ENCODE measurements at regions not wholly inside any gene's neighbourhood (a gene's known extent, or its start where the extent isn't known, plus 50 kb on each side); places are given as distances from the start of the nearest gene placed in this dataset.

- intact Hi-C loops (cut with micrococcal nuclease; ENCODE audit: unreplicated experiment): no loop called here
- Mint-ChIP-seq H3K4me3 (ENCODE audit: low read depth, unreplicated experiment) (no peak overlapping the region), H3K27ac (ENCODE audit: unreplicated experiment) (no peak overlapping the region), H3K4me1 (ENCODE audit: low read depth, unreplicated experiment) (peaks cover 20% of the 10 kb centered on the region), H3K27me3 (ENCODE audit: unreplicated experiment) (no peaks in the 10 kb centered on the region), H3K36me3 (ENCODE audit: insufficient read depth, unreplicated experiment) (peaks cover 8% of the 10 kb centered on the region), H3K9me3 (ENCODE audit: low read depth, unreplicated experiment) (no peaks in the 10 kb centered on the region)
- DNase-seq: no peak
- no peak for TF ChIP-seq CTCF (IDR thresholded peaks at IDR 0.05; ENCODE audit: unreplicated experiment)
- CTCF ChIA-PET: no interaction called here
- BruUV-seq (replicated peaks): no TSS peak
Observed at GRCh38 chr6:130520801-130521200, 155.0 kb downstream of the TMEM200A start.

GRCh38 chr6:130524552-130524951 is 158.7 kb downstream of the TMEM200A start:
- no peak for DNase-seq
- H3K4me3 Mint-ChIP-seq (ENCODE audit: low read depth, unreplicated experiment): no peak overlapping the region
- no peaks in the 10 kb centered on the region for H3K27me3 Mint-ChIP-seq (ENCODE audit: unreplicated experiment)
- no peaks in the 10 kb centered on the region for H3K9me3 Mint-ChIP-seq (ENCODE audit: low read depth, unreplicated experiment)
- no peaks in the 10 kb centered on the region for H3K4me1 Mint-ChIP-seq (ENCODE audit: low read depth, unreplicated experiment)
- H3K27ac Mint-ChIP-seq (ENCODE audit: unreplicated experiment): no peak overlapping the region
- no TSS peak for BruUV-seq (replicated peaks)
- no peaks in the 10 kb centered on the region for H3K36me3 Mint-ChIP-seq (ENCODE audit: insufficient read depth, unreplicated experiment)
- intact Hi-C loops (cut with micrococcal nuclease; ENCODE audit: unreplicated experiment): no loop called here
- CTCF ChIA-PET: no interaction called here
- no peak for TF ChIP-seq CTCF (IDR thresholded peaks at IDR 0.05; ENCODE audit: unreplicated experiment)

GRCh38 chr6:130525408-130525807 is 159.6 kb downstream of the TMEM200A start:
- H3K9me3 Mint-ChIP-seq (ENCODE audit: low read depth, unreplicated experiment): no peaks in the 10 kb centered on the region
- DNase-seq: no peak
- no peak overlapping the region for H3K27ac Mint-ChIP-seq (ENCODE audit: unreplicated experiment)
- CTCF ChIA-PET: no interaction called here
- H3K4me3 Mint-ChIP-seq (ENCODE audit: low read depth, unreplicated experiment): no peak overlapping the region
- no peaks in the 10 kb centered on the region for H3K4me1 Mint-ChIP-seq (ENCODE audit: low read depth, unreplicated experiment)
- no peak for TF ChIP-seq CTCF (IDR thresholded peaks at IDR 0.05; ENCODE audit: unreplicated experiment)
- no peaks in the 10 kb centered on the region for H3K36me3 Mint-ChIP-seq (ENCODE audit: insufficient read depth, unreplicated experiment)
- no peaks in the 10 kb centered on the region for H3K27me3 Mint-ChIP-seq (ENCODE audit: unreplicated experiment)
- intact Hi-C loops (cut with micrococcal nuclease; ENCODE audit: unreplicated experiment): no loop called here
- no TSS peak for BruUV-seq (replicated peaks)

GRCh38 chr6:130526466-130526865 is 160.6 kb downstream of the TMEM200A start:
- BruUV-seq (replicated peaks): no TSS peak
- DNase-seq: no peak
- no peak overlapping the region for H3K4me3 Mint-ChIP-seq (ENCODE audit: low read depth, unreplicated experiment)
- H3K4me1 Mint-ChIP-seq (ENCODE audit: low read depth, unreplicated experiment): no peaks in the 10 kb centered on the region
- CTCF ChIA-PET: interaction anchor here (0.5 kb wide), 1 partner anchor 13 kb away, joined by 3 read pairs; no protein-coding TSS in a partner anchor
- intact Hi-C loops (cut with micrococcal nuclease; ENCODE audit: unreplicated experiment): no loop called here
- no peak overlapping the region for H3K27ac Mint-ChIP-seq (ENCODE audit: unreplicated experiment)
- no peaks in the 10 kb centered on the region for H3K9me3 Mint-ChIP-seq (ENCODE audit: low read depth, unreplicated experiment)
- H3K36me3 Mint-ChIP-seq (ENCODE audit: insufficient read depth, unreplicated experiment): no peaks in the 10 kb centered on the region
- no peak for TF ChIP-seq CTCF (IDR thresholded peaks at IDR 0.05; ENCODE audit: unreplicated experiment)
- H3K27me3 Mint-ChIP-seq (ENCODE audit: unreplicated experiment): no peaks in the 10 kb centered on the region

Measured in Calu3 (cell line).